ENCODE measurements at regions not wholly inside any gene's neighbourhood (a gene's known extent, or its start where the extent isn't known, plus 50 kb on each side); places are given as distances from the start of the nearest gene placed in this dataset.

GRCh38 chr4:85406185-85406584 lies 68.8 kb upstream of the ARHGAP24 start:
- no peak for DNase-seq

DNA sequence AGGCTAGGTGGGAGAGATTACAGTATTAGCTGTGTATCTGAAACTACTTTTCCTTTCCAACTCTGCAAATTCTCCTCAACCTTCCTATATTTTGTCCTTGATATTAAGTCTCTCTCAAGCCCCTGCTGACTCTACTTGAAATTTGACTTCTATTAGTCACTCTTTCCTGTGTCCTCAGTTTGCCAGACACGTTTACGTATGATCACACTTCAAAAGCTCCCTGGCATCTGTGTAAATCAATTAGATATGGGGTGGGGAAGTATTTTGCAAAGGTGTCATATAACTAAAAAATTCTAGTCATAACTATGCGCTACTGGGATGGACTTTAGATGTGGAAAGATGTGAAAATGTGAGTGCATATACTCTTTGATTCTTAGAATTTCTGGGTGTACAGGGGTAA lies 67.4 kb upstream of the ARHGAP24 start:
- DNase-seq, result no peak

GRCh38 chr4:85408301-85408700 lies 66.6 kb upstream of the ARHGAP24 start:
- no peak for DNase-seq

GRCh38 chr4:85409251-85409650 lies 65.7 kb upstream of the ARHGAP24 start:
- peak; percentile 67 for DNase-seq

- DNase-seq, result no peak
Measured at GRCh38 chr4:85411386-85411785, 63.6 kb upstream of the ARHGAP24 start.

- no peak for DNase-seq
Measured at GRCh38 chr4:85414972-85415371, 60.0 kb upstream of the ARHGAP24 start.

DNA sequence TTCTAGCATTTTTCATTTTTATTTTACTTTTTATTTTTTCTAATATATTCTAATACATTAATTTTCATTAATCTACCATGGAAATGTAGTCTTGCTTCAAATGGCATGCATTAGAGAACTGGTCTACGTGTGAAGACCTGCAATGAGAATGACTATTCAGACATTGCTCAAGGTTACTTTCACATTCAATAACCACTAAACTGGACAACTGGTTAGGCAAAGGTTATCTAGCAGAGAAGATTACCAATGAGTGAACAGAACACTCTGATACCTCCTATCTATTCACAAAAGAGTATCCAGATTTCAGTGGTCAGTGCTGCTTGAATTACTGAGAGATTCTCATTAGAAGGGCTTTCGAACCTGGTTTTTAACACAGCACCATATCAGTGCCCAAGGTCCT lies 58.9 kb upstream of the ARHGAP24 start:
- DNase-seq, result no peak

- DNase-seq, result peak; percentile 40
Measured at GRCh38 chr4:85419103-85419502, 55.8 kb upstream of the ARHGAP24 start.

DNA sequence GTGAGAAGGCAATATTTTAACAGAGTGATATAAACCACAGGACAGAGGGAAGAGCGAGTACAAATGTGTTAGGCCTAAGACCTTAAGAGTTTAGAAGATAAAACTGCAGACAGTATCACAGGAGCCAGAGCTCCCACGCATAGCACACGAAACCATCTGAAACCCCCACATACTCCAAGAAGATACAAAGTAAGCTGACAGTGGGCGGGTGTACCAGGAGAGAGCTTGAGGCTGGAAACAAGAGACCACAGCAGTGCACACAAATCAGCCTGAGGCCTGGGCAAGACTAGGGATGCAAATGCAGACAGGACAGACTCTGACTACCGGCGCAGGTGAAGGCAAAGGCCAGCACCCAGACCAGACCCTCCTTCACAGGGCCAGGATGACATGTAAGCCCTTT lies 54.1 kb upstream of the ARHGAP24 start:
- no peak for DNase-seq

DNA sequence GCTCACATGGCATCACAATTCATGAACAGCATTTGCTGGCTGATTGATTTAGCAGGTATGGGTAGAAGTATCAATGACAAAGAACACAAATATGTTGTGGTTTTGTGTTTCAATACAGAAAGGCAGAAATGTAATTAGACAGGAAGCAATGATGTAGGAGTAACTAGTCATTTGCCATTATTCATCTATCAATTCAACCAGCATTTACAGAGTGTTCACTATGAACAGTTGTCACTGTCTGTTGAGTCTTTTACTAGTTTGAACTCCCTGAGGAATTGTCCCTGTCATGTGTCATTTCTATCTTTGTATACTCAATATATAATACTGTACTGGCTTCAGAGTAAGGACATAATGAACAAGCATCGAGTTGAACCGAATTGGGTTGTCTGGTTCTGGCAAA lies 51.5 kb upstream of the ARHGAP24 start:
- peak; percentile 51 for DNase-seq
